Activated T-cell treated with anti-CD3 and anti-CD28 coated beads, Interleukin-2, amount 50 U/mL, for 24 hours (primary cell): ENCODE measurements at regions not wholly inside any gene's neighbourhood (a gene's known extent, or its start where the extent isn't known, plus 50 kb on each side); places are given as distances from the start of the nearest gene placed in this dataset.
"Not testable (repeated sequence)": the region's sequence is repeated elsewhere in the genome, so short reads cannot be mapped to it uniquely, and the experiment has no call there.

Experiments used
- DNase-seq: peaks from one replicate; pipeline ENCODE4 v3.0.0-alpha.2; 2020
- H3K27ac Mint-ChIP-seq: 2 replicates; pipeline ENCODE4 v1.8.0; 2020; ENCODE audit warnings: mild to moderate bottlenecking, mixed read lengths
- H3K27me3 Mint-ChIP-seq: 2 replicates; pipeline ENCODE4 v1.8.0; 2020; ENCODE audit warnings: mixed read lengths
- H3K36me3 Mint-ChIP-seq: 2 replicates; pipeline ENCODE4 v1.8.0; 2020; ENCODE audit warnings: low read depth, mixed read lengths
- H3K4me1 Mint-ChIP-seq: 2 replicates; pipeline ENCODE4 v1.8.0; 2020; ENCODE audit warnings: low read depth, mixed read lengths
- H3K4me3 Mint-ChIP-seq: 2 replicates; pipeline ENCODE4 v1.8.0; 2020; ENCODE audit warnings: mild to moderate bottlenecking, moderate library complexity, mixed read lengths
- H3K9me3 Mint-ChIP-seq: 2 replicates; pipeline ENCODE4 v1.8.0; 2020; ENCODE audit warnings: mixed read lengths

GRCh38 chr20:4635781-4636180 lies 50.5 kb upstream of the PRNP start:
- Mint-ChIP-seq H3K9me3 (no peaks in the 10 kb centered on the region), H3K36me3 (no peaks in the 10 kb centered on the region), H3K27ac (no peak overlapping the region)

GRCh38 chr20:4635342-4635741 lies 50.9 kb upstream of the PRNP start:
- DNase-seq, result no peak
- Mint-ChIP-seq H3K4me1 (peaks cover 3% of the 10 kb centered on the region), H3K36me3 (no peaks in the 10 kb centered on the region), H3K4me3 (no peak overlapping the region), H3K27me3 (no peaks in the 10 kb centered on the region), H3K27ac (no peak overlapping the region), H3K9me3 (no peaks in the 10 kb centered on the region)

More at GRCh38 chr20:4635781-4636180, 50.5 kb upstream of the PRNP start:
- Mint-ChIP-seq H3K4me1 (peaks cover 3% of the 10 kb centered on the region), H3K27me3 (no peaks in the 10 kb centered on the region), H3K4me3 (no peak overlapping the region)
- no peak for DNase-seq

- H3K9me3 Mint-ChIP-seq, result no peaks in the 10 kb centered on the region
- H3K27ac Mint-ChIP-seq, result no peak overlapping the region
- DNase-seq, result no peak
- H3K4me1 Mint-ChIP-seq, result peaks cover 3% of the 10 kb centered on the region
- no peaks in the 10 kb centered on the region for H3K27me3 Mint-ChIP-seq
- H3K4me3 Mint-ChIP-seq, result no peak overlapping the region
- no peaks in the 10 kb centered on the region for H3K36me3 Mint-ChIP-seq
Measured at GRCh38 chr20:4633780-4634179, 52.5 kb upstream of the PRNP start.

- DNase-seq, result no peak
- Mint-ChIP-seq H3K9me3 (no peaks in the 10 kb centered on the region), H3K27me3 (no peaks in the 10 kb centered on the region), H3K4me3 (no peak overlapping the region), H3K4me1 (peaks cover 3% of the 10 kb centered on the region), H3K27ac (no peak overlapping the region), H3K36me3 (no peaks in the 10 kb centered on the region)
Measured at GRCh38 chr20:4633379-4633778, 52.9 kb upstream of the PRNP start.

GRCh38 chr20:4632876-4633275 lies 53.4 kb upstream of the PRNP start:
- no peaks in the 10 kb centered on the region for H3K27me3 Mint-ChIP-seq
- H3K27ac Mint-ChIP-seq, result no peak overlapping the region
- H3K36me3 Mint-ChIP-seq, result no peaks in the 10 kb centered on the region
- peaks cover 3% of the 10 kb centered on the region for H3K4me1 Mint-ChIP-seq
- H3K4me3 Mint-ChIP-seq, result no peak overlapping the region
- H3K9me3 Mint-ChIP-seq, result no peaks in the 10 kb centered on the region
- no peak for DNase-seq

- Mint-ChIP-seq H3K36me3 (no peaks in the 10 kb centered on the region), H3K27me3 (peaks cover 15% of the 10 kb centered on the region), H3K9me3 (peaks cover 7% of the 10 kb centered on the region), H3K27ac (no peak overlapping the region), H3K4me1 (no peaks in the 10 kb centered on the region), H3K4me3 (no peak overlapping the region)
- no peak for DNase-seq
Measured at GRCh38 chr20:4626228-4626627, 60.0 kb upstream of the PRNP start.

- H3K9me3 Mint-ChIP-seq, result peaks cover 7% of the 10 kb centered on the region
- DNase-seq, result no peak
Measured at GRCh38 chr20:4625687-4626086, 60.6 kb upstream of the PRNP start.

GRCh38 chr20:4624675-4625336 lies 61.5 kb upstream of the PRNP start:
- not testable (repeated sequence) for H3K4me3 Mint-ChIP-seq, H3K27ac Mint-ChIP-seq, H3K36me3 Mint-ChIP-seq, H3K9me3 Mint-ChIP-seq, H3K4me1 Mint-ChIP-seq, DNase-seq
- H3K27me3 Mint-ChIP-seq, result peaks cover 15% of the 10 kb centered on the region

More at GRCh38 chr20:4625687-4626086, 60.6 kb upstream of the PRNP start:
- Mint-ChIP-seq H3K4me1 (no peaks in the 10 kb centered on the region), H3K36me3 (no peaks in the 10 kb centered on the region), H3K4me3 (no peak overlapping the region), H3K27me3 (peaks cover 15% of the 10 kb centered on the region), H3K27ac (no peak overlapping the region)

- not testable (repeated sequence) for H3K4me1 Mint-ChIP-seq, H3K4me3 Mint-ChIP-seq, DNase-seq, H3K36me3 Mint-ChIP-seq, H3K27ac Mint-ChIP-seq, H3K27me3 Mint-ChIP-seq
- peaks cover 13% of the 10 kb centered on the region for H3K9me3 Mint-ChIP-seq
Measured at GRCh38 chr20:4619144-4619543, 67.1 kb upstream of the PRNP start.

- Mint-ChIP-seq H3K27me3 (peaks cover 3% of the 10 kb centered on the region), H3K27ac (no peak overlapping the region), H3K4me3 (no peak overlapping the region), H3K9me3 (peaks cover 11% of the 10 kb centered on the region), H3K36me3 (no peaks in the 10 kb centered on the region), H3K4me1 (peaks cover 2% of the 10 kb centered on the region)
- DNase-seq, result no peak
Measured at GRCh38 chr20:4617484-4617883, 68.8 kb upstream of the PRNP start.

- no peaks in the 10 kb centered on the region for H3K27me3 Mint-ChIP-seq
- H3K36me3 Mint-ChIP-seq, result no peaks in the 10 kb centered on the region
- H3K27ac Mint-ChIP-seq, result no peak overlapping the region
- no peak overlapping the region for H3K4me3 Mint-ChIP-seq
- peaks cover 2% of the 10 kb centered on the region for H3K4me1 Mint-ChIP-seq
- peaks cover 7% of the 10 kb centered on the region for H3K9me3 Mint-ChIP-seq
- DNase-seq, result no peak
Measured at GRCh38 chr20:4617019-4617418, 69.2 kb upstream of the PRNP start.

GRCh38 chr20:4613718-4614620 lies 72.3 kb upstream of the PRNP start:
- Mint-ChIP-seq H3K36me3 (no peaks in the 10 kb centered on the region), H3K27ac (no peak overlapping the region)

GRCh38 chr20:4613184-4613583 lies 73.1 kb upstream of the PRNP start:
- Mint-ChIP-seq H3K4me3 (no peak overlapping the region), H3K9me3 (peaks cover 6% of the 10 kb centered on the region), H3K27ac (no peak overlapping the region), H3K36me3 (no peaks in the 10 kb centered on the region), H3K4me1 (peaks cover 2% of the 10 kb centered on the region), H3K27me3 (peaks cover under 1% of the 10 kb centered on the region)
- DNase-seq, result no peak

More at GRCh38 chr20:4613718-4614620, 72.3 kb upstream of the PRNP start:
- DNase-seq, result peak; percentile 71
- H3K4me1 Mint-ChIP-seq, result peaks cover 2% of the 10 kb centered on the region
- H3K9me3 Mint-ChIP-seq, result peaks cover 6% of the 10 kb centered on the region
- no peaks in the 10 kb centered on the region for H3K27me3 Mint-ChIP-seq
- H3K4me3 Mint-ChIP-seq, result no peak overlapping the region

GRCh38 chr20:4610871-4611270 lies 75.4 kb upstream of the PRNP start:
- DNase-seq, result no peak
- no peak overlapping the region for H3K27ac Mint-ChIP-seq

GRCh38 chr20:4609511-4609910 lies 76.7 kb upstream of the PRNP start:
- no peak for DNase-seq
- no peaks in the 10 kb centered on the region for H3K36me3 Mint-ChIP-seq
- peaks cover 3% of the 10 kb centered on the region for H3K4me1 Mint-ChIP-seq
- peaks cover 13% of the 10 kb centered on the region for H3K27me3 Mint-ChIP-seq
- H3K4me3 Mint-ChIP-seq, result no peak overlapping the region
- no peaks in the 10 kb centered on the region for H3K9me3 Mint-ChIP-seq
- no peak overlapping the region for H3K27ac Mint-ChIP-seq

More at GRCh38 chr20:4610871-4611270, 75.4 kb upstream of the PRNP start:
- H3K4me3 Mint-ChIP-seq, result no peak overlapping the region
- peaks cover 3% of the 10 kb centered on the region for H3K4me1 Mint-ChIP-seq
- H3K9me3 Mint-ChIP-seq, result peaks cover 2% of the 10 kb centered on the region
- no peaks in the 10 kb centered on the region for H3K36me3 Mint-ChIP-seq
- H3K27me3 Mint-ChIP-seq, result peaks cover 8% of the 10 kb centered on the region
